ENCODE measurements at regions not wholly inside any gene's neighbourhood (a gene's known extent, or its start where the extent isn't known, plus 50 kb on each side); places are given as distances from the start of the nearest gene placed in this dataset.

DNA sequence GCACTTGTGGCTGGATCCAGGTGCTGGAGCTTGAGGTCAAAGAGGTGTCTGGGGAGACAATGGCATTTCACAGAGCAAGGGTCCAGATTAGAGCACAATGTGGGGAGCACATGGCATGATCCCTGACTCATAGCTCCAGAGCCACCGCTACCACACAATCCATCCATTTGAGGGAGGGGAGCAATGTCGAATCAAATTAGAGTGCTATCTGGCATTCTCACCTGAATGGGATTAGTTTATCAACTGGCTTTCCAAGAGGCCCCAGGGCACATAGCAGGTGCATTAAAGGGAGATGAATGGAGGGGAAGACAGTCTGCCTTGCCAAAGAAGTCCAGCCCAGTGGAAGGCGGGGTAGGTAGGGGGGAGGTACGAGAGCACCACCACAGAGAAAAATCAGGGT lies 194.4 kb upstream of the GPR12 start:
- DNase-seq (ENCODE audit: low spot score): no peak
- TF ChIP-seq, protein P1, sequence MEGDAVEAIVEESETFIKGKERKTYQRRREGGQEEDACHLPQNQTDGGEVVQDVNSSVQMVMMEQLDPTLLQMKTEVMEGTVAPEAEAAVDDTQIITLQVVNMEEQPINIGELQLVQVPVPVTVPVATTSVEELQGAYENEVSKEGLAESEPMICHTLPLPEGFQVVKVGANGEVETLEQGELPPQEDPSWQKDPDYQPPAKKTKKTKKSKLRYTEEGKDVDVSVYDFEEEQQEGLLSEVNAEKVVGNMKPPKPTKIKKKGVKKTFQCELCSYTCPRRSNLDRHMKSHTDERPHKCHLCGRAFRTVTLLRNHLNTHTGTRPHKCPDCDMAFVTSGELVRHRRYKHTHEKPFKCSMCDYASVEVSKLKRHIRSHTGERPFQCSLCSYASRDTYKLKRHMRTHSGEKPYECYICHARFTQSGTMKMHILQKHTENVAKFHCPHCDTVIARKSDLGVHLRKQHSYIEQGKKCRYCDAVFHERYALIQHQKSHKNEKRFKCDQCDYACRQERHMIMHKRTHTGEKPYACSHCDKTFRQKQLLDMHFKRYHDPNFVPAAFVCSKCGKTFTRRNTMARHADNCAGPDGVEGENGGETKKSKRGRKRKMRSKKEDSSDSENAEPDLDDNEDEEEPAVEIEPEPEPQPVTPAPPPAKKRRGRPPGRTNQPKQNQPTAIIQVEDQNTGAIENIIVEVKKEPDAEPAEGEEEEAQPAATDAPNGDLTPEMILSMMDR (IDR thresholded peaks at IDR 0.05; ENCODE audit: extremely low read depth, missing control alignments): no peak

DNA sequence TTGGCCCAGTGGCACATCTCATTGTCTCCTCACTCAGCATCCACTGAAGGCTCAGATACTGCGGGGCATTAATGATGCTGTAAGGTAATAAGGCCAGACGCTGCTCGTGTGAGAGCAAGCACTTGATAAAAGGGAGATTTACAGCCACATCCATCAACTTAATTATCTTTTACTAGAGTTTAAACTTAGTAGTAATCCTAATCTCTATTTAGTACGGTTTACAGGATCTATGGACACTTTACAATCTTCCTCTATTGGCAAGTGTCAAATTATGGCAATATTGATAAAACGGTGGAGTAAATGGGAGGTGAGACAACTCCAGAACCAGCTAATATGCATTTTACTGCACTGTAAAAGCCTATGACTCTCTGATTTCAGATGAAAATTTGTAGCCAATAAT lies 192.7 kb upstream of the GPR12 start:
- no peak for DNase-seq (ENCODE audit: low spot score)
- TF ChIP-seq, protein P1 (IDR thresholded peaks at IDR 0.05; ENCODE audit: extremely low read depth, missing control alignments): no peak

DNA sequence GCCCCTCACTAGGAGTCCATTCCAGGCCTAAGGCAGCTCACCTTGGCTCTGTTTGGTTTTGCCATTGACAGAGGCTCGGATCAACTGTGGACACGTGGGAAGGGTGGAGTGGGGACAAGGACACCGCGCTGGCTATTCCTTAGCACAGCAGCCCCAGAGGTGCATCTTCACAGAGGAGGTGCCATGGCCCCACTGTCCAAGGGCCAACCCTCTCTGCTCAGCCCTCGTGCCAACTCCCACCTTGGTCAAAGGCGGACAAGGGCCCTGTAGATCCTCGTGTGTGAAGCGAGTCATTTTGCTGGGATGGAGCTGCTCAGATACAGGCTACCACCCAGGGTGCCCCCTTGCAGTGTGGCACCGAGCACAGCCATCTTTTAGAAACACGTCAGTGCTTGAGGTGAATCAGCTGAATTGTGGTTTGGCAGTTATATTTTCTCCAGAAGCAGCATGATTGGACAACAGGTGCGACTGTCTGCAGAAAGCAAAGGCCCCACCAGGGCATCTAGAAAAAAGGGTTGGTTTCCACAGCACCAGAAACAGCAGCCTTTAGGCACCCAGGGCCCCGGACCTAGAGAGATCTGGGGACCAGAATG lies 192.1 kb upstream of the GPR12 start:
- TF ChIP-seq, protein P1 (IDR thresholded peaks at IDR 0.05; ENCODE audit: extremely low read depth, missing control alignments): no peak
- no peak for DNase-seq (ENCODE audit: low spot score)

DNA sequence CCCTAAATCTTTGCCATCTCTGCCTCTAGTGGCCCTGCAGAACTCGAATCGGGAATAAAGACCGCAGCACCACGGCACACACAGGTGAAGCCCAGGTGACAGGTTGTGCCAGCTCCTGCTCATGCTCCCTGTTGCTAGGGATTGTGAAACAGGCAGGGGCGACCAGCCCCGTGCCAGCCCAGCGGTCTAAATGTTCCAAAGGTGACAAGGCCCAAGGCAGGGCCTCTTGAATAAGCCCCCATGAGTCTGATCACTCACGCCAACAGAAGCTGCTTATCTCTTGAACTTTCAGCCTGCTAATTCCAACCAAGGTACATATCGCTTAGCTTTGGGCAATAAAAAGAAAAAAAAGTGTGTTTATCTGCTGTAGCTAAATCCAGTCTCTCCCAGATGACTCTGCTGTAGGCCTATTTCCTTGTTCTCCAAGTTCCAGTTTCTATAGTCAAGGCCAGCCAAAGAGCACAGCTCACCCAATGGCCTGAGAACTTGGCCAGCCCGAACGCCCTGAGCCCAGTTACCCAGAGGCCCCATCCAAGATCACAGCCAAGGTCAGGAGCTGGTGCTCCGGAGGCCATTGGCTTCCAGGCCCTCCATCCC lies 191.1 kb upstream of the GPR12 start:
- TF ChIP-seq, protein P1 (IDR thresholded peaks at IDR 0.05; ENCODE audit: extremely low read depth, missing control alignments): no peak

DNA sequence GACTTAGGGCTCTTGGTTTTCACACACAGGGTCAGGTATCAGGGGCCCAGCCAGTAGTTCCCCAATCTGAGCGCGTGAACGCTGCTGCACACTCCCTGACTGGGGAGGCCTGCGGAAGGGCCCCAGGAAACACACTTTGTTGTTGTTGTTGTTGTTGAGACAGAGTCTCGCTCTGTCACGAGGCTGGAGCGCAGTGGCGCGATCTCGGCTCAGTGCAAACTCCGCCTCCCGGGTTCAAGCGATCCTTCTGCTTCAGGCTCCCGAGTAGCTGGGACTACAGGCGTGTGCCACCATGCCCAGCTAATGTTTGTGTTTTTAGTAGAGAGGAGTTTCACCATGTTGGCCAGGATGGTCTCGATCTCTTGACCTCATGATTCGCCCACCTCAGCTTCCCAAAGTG lies 190.4 kb upstream of the GPR12 start:
- TF ChIP-seq, protein P1 (IDR thresholded peaks at IDR 0.05; ENCODE audit: extremely low read depth, missing control alignments): no peak
- DNase-seq (ENCODE audit: low spot score): no peak

More for the DNA sequence above, 191.1 kb upstream of the GPR12 start:
- no peak for DNase-seq (ENCODE audit: low spot score)

DNA sequence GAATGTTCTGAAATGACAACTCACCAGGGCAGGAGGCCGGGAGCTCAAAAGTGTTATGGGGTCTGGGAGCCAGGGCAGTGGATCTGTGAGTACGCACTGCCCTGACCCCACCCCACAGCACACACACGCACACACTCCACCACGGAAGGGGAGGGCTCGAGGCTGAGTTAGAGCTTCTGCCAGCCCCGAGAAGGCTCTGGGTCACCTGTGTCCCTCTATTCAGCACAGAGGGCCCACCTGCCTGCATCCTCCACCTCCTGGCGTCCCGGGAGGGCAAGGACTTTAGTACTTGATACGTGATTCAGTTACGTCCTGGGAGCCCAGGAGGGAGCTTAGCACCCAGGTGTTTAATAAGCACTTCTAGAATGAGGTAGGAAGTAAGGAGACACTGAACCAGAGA lies 190.0 kb upstream of the GPR12 start:
- TF ChIP-seq, protein P1 (IDR thresholded peaks at IDR 0.05; ENCODE audit: extremely low read depth, missing control alignments): no peak
- DNase-seq (ENCODE audit: low spot score): no peak

DNA sequence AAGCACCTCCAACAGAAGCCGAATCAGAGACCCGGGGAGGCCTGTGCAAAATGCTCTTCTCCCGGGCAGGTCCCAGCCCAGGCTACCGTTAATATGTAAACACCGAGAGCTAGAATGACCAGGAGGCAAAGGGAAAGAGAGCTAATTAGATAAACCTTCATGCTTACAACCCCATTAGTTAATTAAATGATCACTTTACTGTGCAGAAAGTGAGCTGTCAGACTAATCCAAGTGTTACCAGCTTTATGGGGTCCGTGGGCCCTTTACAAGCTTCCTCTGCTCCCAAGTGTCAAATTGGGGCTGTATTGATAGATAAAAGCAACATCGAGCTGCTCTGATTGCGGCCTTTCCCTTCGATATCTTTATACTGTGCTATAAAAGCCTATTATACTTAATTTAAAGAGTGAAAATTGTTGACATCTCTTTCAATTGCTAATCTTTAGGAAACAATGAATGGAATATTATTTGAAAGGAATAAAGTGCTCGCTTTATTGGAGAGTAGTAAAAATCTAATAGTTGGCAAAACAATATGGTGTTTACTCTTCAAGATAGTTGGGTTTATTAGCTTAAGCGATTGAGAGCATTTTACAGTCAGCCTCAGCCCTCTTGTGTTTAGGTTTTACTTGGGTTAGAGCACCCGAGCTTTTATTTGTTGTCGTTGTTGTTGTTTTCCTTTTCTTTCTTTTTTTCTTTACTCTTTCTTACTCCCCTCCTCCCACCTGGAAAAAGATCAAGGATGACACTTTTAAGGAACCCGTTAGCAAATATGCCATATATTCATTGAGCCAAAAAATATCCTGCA lies 189.3 kb upstream of the GPR12 start:
- DNase-seq (ENCODE audit: low spot score): no peak
- TF ChIP-seq, protein P1 (IDR thresholded peaks at IDR 0.05; ENCODE audit: extremely low read depth, missing control alignments): no peak

Data from GM20000 (cell line).